Activated CD8-positive, alpha-beta memory T cell treated with anti-CD3 and anti-CD28 coated beads, Interleukin-2, amount 50 U/mL, for 24 hours (primary cell): ENCODE measurements at regions not wholly inside any gene's neighbourhood (a gene's known extent, or its start where the extent isn't known, plus 50 kb on each side); places are given as distances from the start of the nearest gene placed in this dataset.

Experiments
- DNase-seq: peaks from one replicate; pipeline ENCODE4 v3.0.0-alpha.2; 2020; ENCODE audit errors: extremely low read depth

- DNase-seq: no peak
Observed at GRCh38 chr18:38035193-38035592, 469.6 kb upstream of the CELF4 start.

GRCh38 chr18:38033282-38033681 is 467.7 kb upstream of the CELF4 start:
- no peak for DNase-seq

DNA sequence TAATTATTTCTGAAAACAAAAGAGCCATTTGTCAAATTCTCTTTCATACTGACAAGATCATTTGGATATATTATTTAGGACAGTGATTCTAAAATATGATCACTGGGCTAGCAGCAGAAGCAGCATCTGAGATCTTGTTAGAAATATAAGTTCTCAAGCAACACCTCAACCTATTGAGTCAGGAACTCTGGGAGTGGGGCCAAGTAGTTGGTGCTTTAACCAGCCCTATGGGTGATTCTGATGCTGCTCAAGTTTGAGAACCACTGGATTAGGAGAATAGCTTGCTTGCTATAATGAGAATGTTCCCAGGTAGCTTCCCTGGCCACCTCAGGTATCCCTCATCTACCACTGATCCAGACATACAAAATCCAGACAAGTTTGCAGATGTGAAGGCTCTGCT is 466.9 kb upstream of the CELF4 start:
- no peak for DNase-seq

- DNase-seq: no peak
Observed at GRCh38 chr18:38028946-38029345, 463.3 kb upstream of the CELF4 start.

DNA sequence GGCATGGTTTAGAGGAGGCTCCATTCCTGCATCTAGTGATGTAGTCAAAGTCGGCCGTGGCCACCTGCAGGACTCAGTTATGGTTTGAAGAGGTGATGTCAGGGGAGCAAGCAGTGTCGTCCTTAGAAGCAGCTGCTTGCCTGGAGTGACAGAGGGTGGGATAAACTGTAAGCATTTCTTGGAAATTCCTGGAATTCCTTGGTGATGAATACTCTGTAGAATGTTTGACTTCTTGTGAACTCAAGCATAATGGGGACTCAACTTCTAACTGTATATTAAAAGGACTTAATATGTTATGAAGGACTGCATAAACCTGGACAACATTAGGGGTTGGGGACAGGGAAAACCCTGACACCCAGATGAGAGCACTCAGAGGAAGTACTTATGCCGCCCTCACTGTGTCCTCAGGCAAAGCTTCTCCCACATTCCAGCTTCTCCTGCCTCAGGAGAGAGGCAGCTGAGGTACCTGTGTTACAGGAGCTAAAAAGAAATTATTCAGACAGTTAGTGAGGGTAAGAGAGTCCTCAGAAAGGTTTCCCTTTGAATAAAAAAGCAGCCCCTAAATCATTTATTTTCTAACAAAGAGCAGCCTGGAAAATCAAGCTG is 459.9 kb upstream of the CELF4 start:
- no peak for DNase-seq

DNA sequence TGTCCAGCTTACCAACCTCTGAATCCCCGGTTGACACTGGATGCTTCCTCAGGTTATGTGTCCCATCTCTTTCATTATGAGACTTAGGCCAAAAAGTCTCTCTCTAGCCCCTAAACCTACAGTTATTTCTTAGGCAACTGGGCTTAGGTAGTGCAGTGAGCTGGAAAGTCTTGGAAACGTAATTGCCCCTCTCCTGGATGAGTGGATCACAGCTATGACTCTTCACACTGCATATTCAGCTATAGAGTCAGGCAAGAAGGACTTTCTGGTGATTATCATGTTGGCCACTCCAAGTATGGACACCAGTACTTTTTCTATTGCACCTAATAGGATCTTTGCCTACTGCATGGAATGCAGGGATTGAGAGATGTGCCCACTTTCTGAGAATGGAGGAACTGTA is 458.3 kb upstream of the CELF4 start:
- no peak for DNase-seq

DNA sequence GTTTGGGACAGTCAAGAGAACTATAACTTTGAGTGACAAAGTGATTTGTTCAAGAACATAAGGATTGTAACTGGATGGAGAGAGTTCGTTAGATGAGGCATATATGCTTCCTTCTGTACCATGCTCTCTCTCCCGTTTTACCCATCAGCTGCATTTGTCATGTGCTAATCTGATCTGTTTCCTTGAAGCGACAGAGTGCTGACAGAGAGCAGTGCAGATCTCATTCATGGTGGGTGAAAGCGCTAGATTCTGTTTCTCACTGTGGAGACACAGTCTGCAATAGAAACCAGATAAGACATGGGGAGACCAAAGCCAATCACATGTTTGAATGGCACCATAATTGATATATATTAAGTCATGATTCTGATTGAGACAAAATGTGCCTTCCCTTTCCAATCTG is 456.6 kb upstream of the CELF4 start:
- no peak for DNase-seq

DNA sequence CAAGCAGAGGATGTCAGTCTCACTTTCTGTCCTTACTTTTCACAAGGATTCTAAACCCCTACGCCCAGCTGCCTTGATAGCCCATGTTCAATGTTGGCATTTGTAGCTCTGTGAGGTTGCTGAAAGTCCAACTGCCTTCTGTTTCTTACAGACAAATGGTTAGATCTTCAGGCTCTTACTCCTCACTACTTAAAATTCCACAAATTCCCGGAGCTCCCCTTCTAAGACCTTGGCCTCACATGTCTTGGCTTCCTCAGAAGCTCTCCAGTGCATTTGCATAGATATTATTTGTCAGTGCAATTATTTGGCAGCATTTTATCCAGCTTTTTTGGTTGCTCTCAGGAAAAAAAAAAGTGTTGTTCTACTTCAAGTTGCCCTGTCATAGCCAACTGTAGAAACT is 453.7 kb upstream of the CELF4 start:
- no peak for DNase-seq

DNA sequence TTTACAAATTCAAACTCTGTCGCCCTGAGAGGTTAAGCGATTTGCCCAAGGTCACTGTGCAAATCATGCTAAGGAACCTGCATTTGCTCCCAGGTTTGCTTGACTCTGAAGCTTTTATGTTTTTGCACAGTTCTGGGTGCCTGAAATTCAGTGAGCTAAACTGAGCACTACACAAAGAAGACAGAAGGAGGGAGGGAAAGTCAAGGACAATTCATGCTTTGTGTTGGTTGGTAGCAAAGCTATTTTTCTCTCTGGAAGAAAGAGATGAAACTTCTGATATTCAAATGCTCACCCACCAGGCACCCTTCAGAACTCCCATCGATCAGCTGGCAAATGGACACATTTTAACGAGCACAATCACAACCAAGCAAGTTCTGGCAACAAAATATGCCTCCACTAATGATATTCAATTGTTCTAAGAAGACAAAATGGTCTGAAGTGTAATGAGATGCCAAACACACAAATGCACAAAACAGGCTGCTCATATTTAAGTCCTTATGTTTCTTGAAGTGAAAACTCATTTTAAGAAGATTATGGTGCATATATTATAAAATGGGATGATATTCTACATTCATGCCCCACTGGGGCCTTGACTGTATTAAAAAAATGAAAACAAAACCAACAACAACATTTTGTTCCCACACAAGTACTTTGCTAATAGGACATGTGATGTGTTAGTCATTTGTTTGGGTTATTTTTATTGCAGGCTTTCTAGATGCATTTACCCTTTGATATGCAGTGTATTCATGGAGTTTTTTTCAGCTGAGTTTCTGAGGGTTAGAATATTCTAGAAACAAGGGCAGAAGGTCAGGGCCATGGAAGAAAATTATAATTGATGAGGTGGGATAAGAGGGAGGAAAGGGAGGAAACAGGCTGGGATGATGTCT is 445.6 kb upstream of the CELF4 start:
- DNase-seq: no peak

DNA sequence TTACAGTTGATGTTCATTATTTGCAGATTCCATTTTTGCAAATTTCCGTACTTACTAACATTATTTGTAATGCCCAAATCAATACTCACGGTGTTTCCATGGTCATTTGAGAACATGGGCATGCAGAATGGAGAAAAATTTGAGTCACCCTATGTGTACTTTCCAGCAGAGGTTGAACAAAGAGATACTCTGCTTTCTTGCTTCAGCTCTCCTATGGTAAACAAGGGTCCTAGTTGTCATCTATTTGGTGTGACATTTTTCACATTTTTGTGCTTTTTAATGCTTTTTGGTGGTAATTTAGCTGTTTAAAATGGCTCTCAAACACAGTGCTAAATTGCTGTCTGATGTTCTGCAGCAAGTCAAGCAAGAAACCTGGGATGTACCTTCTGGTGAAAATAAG is 444.4 kb upstream of the CELF4 start:
- DNase-seq: no peak

- no peak for DNase-seq
Observed at GRCh38 chr18:38009320-38009719, 443.7 kb upstream of the CELF4 start.

DNA sequence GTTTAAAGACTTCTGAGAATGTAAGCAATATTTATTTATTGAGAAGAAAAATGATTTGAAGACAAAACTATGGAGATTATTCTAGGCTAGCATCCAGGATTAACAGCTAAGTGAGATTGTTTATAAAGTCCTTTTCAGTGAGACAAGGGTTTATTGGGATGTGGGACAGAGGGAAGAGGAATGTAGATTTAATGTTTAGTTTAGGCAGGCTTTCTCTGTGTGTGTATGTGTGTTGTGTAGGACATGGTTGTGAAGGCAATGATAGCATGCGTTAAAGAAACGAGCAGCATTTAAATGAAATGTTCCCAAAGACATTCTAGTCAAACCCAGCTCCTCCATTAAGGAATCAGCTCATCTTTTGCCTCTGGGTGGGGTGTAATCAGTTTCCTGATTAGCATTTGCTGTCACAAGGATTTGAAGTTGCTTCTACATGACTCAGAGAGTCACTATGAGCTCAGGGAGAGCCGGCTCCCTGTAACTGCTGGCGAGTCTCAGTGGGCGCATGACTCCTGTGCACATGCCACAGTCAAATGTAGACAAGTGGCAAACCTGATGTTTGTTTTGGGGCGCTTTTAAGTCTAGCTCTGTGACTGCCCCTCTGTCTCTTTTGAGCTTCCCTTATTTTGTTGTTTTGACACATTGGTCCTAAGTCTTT is 442.2 kb upstream of the CELF4 start:
- no peak for DNase-seq

GRCh38 chr18:38007026-38007425 is 441.4 kb upstream of the CELF4 start:
- no peak for DNase-seq

DNA sequence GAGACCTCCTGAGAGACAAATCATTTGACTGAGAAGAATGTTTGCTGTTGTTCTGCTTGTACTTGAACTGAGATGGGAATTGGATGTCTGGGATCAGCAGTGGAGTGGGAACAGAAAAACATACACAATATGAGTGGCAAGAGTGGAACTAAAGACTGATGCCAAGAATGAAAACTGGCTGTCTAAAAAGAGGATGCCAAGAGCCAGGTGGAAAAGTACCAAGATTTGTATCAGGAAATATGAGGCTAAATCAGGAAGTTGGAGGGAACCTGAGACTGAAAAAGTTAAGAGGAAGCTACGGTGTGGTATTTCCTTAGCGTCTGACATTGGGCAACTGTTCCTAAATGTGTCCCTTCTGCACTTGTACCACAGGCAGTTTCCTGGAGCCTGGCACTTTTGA is 440.9 kb upstream of the CELF4 start:
- DNase-seq: no peak

DNA sequence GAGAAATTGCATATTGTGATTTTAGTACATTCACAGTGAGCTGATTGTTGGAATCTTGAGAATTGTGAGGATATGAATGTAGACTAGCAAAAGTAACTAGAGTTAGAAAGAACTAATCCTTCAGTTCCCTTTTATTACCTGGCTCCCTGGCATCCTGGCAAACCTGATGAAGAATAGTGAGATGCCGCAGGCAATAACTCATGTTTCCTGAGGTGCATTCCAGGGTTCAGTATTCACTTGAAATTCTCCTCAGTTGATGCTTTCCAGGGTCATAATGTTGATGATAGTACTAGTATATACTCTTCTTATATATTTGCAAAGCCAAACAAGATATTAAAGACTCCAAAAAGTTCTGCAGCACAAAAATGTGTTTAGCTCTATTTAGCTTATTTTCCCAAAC is 432.1 kb upstream of the CELF4 start:
- DNase-seq: no peak

DNA sequence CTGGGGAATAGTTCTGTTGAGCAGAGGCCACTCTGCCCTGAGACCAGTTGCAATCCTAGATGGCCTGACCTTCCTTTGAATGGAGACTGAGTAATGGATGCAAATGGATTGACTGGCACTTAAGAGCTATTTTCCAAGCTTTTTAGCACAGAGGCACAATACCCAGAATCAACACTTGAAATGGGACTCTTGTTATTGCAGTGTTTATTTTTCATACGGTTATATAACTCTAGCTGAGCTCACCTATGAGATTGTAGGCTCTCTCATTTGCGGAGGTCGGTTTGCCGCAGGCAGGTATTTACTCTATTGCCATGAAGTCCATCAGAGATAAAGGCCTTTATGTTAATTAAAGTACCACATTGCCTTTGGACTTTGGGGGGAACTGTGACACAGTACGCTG is 422.3 kb upstream of the CELF4 start:
- no peak for DNase-seq

GRCh38 chr18:37986665-37987064 is 421.1 kb upstream of the CELF4 start:
- DNase-seq: no peak

GRCh38 chr18:37985126-37985525 is 419.5 kb upstream of the CELF4 start:
- DNase-seq: no peak

DNA sequence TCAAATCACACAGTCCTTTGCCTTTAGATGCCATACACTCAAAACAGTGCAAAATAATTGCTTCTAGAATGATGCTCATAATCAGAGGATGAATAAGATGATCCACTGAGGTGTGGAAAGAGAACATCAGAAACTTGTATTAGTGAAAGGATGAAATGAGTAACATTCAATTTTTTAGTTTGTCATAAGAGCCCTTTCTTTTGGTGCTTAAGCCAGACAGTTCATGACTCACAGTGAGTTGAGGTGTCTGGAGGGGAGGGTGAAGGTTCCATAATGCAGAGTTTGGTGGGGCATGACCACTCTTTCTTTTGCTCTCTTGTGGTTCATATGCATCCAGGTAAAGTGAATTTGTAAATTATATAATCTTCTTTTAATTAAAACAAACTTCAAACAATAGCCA is 415.0 kb upstream of the CELF4 start:
- DNase-seq: no peak

- DNase-seq: no peak
Observed at GRCh38 chr18:37975446-37975845, 409.8 kb upstream of the CELF4 start.

- DNase-seq: no peak
Observed at GRCh38 chr18:37967261-37967660, 401.7 kb upstream of the CELF4 start.

DNA sequence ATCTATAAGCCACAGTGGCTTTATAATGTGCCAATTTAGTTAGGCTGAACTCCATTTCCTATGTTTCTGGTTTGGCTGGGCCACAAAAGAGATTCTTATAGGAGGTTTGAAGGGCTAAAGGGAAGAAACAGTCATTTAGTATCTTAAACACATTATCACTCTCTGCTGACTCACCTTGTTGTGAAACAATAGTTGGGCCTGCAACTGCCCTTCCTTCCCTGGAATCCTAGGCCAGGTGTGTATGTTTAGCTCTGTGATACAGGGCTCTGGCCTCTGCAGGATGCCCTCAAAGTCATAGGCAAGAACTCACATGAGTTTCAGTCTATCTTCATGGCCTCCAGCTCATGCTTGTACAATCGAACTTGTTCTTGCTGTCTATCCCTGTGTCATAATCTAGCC is 400.0 kb upstream of the CELF4 start:
- no peak for DNase-seq
